ENCODE measurements at regions not wholly inside any gene's neighbourhood (a gene's known extent, or its start where the extent isn't known, plus 50 kb on each side); places are given as distances from the start of the nearest gene placed in this dataset.

DNA sequence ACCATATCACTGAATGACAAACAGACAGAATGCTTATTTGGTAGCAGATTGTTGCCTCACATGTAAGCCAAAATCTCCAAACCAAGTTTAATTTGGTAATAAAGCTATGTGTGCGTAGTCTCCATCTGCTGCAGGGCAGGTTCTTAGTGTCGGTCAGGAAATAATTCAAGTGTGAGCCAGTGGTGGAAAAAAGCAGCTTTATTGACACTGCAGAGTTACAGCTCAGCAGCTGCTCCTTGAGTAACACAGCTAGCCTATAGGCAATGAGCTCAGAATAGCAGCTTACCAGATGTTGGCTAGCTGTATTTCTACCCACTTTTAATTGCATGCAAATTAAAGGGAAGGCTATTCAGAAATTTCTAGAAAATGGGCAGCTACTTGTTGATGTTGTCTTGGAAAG lies 757.8 kb upstream of the HS3ST1 start (continued):
- TF ChIP-seq KDM4A (IDR thresholded peaks at IDR 0.05; ENCODE audit: low read depth, low read length, severe bottlenecking) (no peak), ASH2L (IDR thresholded peaks at IDR 0.05; ENCODE audit: low read length) (no peak), SUZ12 (IDR thresholded peaks at IDR 0.05; ENCODE audit: low read length) (no peak), CHD1 (IDR thresholded peaks at IDR 0.05; ENCODE audit: low read depth, low read length) (no peak), CTBP2 (IDR thresholded peaks at IDR 0.05; ENCODE audit: borderline replicate concordance, insufficient read depth, insufficient read length, low read length) (no peak), PHF8 (conservative IDR thresholded peaks at IDR 0.05; ENCODE audit: low read depth, low read length) (no peak)
